Stomach (tissue), 4 donors: ENCODE measurements at regions not wholly inside any gene's neighbourhood (a gene's known extent, or its start where the extent isn't known, plus 50 kb on each side); places are given as distances from the start of the nearest gene placed in this dataset.

Experiments
- EP300 ChIP-seq: sonication (generic); formaldehyde crosslinking; IDR thresholded peaks from one replicate; pipeline ENCODE4 v1.6.1; 2017; ENCODE audit warnings: antibody characterized with exemption
- POLR2A ChIP-seq, 4 donors: fragments of 450-650 bp; IDR thresholded peaks; one replicate each; pipeline ENCODE4 v1.6.1; 2016; ENCODE audit warnings: antibody characterized with exemption in 4 of 4, control low read depth in 2 of 4, mild to moderate bottlenecking in 1 of 4, moderate library complexity in 1 of 4
- POLR2AphosphoS5 ChIP-seq, 3 donors: sonication (generic); formaldehyde crosslinking; IDR thresholded peaks; one replicate each; pipeline ENCODE4 v1.6.1; 2016; ENCODE audit warnings: antibody characterized with exemption in 3 of 3
- TF ChIP-seq, protein P1 (sequence below), 7 experiments: fragments of 450-650 bp in 4 of 7; fragments of 200-600 bp in 3 of 7; sonication (generic) in 3 of 7; IDR thresholded peaks; one replicate each; pipeline ENCODE4 v1.5.1; 2016 to 2019; ENCODE audit warnings: antibody characterized with exemption in 7 of 7, control low read depth in 2 of 7, mild to moderate bottlenecking in 1 of 7

DNA sequence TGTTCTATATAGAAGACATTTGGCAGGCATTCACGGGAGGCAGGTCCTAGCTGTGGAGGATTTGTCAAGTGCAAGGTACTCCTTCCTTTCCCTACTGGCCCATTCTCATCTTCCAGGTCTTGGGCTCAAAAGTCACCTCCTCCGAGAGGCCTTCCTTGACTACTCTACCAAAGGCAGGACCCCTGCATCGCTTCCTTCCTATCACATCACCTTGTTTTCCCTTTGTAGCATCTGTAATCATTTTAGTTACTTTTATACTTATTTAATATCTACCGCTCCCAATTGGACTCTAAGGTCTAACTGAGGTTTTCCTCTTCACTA lies 296.8 kb upstream of the KAZN start:
- TF ChIP-seq POLR2A (IDR thresholded peaks at IDR 0.05) (no peak), EP300 (no peak), POLR2AphosphoS5 (IDR thresholded peaks at IDR 0.05) (no peak)
- TF ChIP-seq, protein P1, sequence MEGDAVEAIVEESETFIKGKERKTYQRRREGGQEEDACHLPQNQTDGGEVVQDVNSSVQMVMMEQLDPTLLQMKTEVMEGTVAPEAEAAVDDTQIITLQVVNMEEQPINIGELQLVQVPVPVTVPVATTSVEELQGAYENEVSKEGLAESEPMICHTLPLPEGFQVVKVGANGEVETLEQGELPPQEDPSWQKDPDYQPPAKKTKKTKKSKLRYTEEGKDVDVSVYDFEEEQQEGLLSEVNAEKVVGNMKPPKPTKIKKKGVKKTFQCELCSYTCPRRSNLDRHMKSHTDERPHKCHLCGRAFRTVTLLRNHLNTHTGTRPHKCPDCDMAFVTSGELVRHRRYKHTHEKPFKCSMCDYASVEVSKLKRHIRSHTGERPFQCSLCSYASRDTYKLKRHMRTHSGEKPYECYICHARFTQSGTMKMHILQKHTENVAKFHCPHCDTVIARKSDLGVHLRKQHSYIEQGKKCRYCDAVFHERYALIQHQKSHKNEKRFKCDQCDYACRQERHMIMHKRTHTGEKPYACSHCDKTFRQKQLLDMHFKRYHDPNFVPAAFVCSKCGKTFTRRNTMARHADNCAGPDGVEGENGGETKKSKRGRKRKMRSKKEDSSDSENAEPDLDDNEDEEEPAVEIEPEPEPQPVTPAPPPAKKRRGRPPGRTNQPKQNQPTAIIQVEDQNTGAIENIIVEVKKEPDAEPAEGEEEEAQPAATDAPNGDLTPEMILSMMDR (IDR thresholded peaks at IDR 0.05): no peak
